Progenitor cell of endocrine pancreas (in vitro differentiated cells): ENCODE measurements at regions not wholly inside any gene's neighbourhood (a gene's known extent, or its start where the extent isn't known, plus 50 kb on each side); places are given as distances from the start of the nearest gene placed in this dataset.

ENCODE experiments used
- DNase-seq: peaks from one replicate; pipeline ENCODE4 v3.0.0; 2021; ENCODE audit warnings: low spot score; ENCODE audit not compliant: unreplicated experiment
- H3K27ac Mint-ChIP-seq: 2 replicates; pipeline ENCODE4 v1.8.0; 2021; ENCODE audit warnings: mild to moderate bottlenecking, moderate library complexity, mixed read lengths
- H3K27me3 Mint-ChIP-seq: 2 replicates; pipeline ENCODE4 v1.8.0; 2021; ENCODE audit warnings: mixed read lengths
- H3K36me3 Mint-ChIP-seq: 2 replicates; pipeline ENCODE4 v1.8.0; 2022; ENCODE audit warnings: mixed read lengths; ENCODE audit not compliant: insufficient read depth
- H3K4me1 Mint-ChIP-seq: 2 replicates; pipeline ENCODE4 v1.8.0; 2021; ENCODE audit warnings: low read depth, mixed read lengths
- H3K4me3 Mint-ChIP-seq: 2 replicates; pipeline ENCODE4 v1.8.0; 2021; ENCODE audit warnings: low read depth, mild to moderate bottlenecking, moderate library complexity, mixed read lengths
- H3K9me3 Mint-ChIP-seq: 2 replicates; pipeline ENCODE4 v1.8.0; 2021; ENCODE audit warnings: low read depth, mixed read lengths
- CTCF ChIP-seq: fragments of 200-600 bp; sonication (generic); IDR thresholded peaks from one replicate; pipeline ENCODE4 v1.5.0; 2021; ENCODE audit warnings: antibody characterized with exemption, mild to moderate bottlenecking; ENCODE audit not compliant: unreplicated experiment

- DNase-seq, result no peak
- H3K9me3 Mint-ChIP-seq, result peaks cover 3% of the 10 kb centered on the region
- H3K27ac Mint-ChIP-seq, result no peak overlapping the region
- H3K4me3 Mint-ChIP-seq, result no peak overlapping the region
- H3K36me3 Mint-ChIP-seq, result no peaks in the 10 kb centered on the region
- peaks cover 2% of the 10 kb centered on the region for H3K4me1 Mint-ChIP-seq
- TF ChIP-seq CTCF, result no peak
- peaks cover 27% of the 10 kb centered on the region for H3K27me3 Mint-ChIP-seq
Measured at GRCh38 chr5:56585999-56586691, 229.2 kb upstream of the MAP3K1 start.

- Mint-ChIP-seq H3K36me3 (no peaks in the 10 kb centered on the region), H3K9me3 (peaks cover 3% of the 10 kb centered on the region), H3K27ac (no peak overlapping the region), H3K4me3 (no peak overlapping the region), H3K4me1 (peaks cover 2% of the 10 kb centered on the region), H3K27me3 (peaks cover 30% of the 10 kb centered on the region)
- no peak for DNase-seq
- no peak for TF ChIP-seq CTCF
Measured at GRCh38 chr5:56585461-56585860, 229.9 kb upstream of the MAP3K1 start.

GRCh38 chr5:56581426-56581825 lies 233.9 kb upstream of the MAP3K1 start:
- H3K4me3 Mint-ChIP-seq, result no peak overlapping the region
- H3K27me3 Mint-ChIP-seq, result peaks cover 19% of the 10 kb centered on the region
- H3K4me1 Mint-ChIP-seq, result peaks cover 2% of the 10 kb centered on the region
- TF ChIP-seq CTCF, result no peak
- peaks cover 3% of the 10 kb centered on the region for H3K9me3 Mint-ChIP-seq
- no peak overlapping the region for H3K27ac Mint-ChIP-seq
- no peak for DNase-seq
- no peaks in the 10 kb centered on the region for H3K36me3 Mint-ChIP-seq

- peaks cover 2% of the 10 kb centered on the region for H3K4me1 Mint-ChIP-seq
- peaks cover 16% of the 10 kb centered on the region for H3K27me3 Mint-ChIP-seq
- H3K9me3 Mint-ChIP-seq, result peaks cover 3% of the 10 kb centered on the region
- no peak for TF ChIP-seq CTCF
- no peak overlapping the region for H3K27ac Mint-ChIP-seq
- no peaks in the 10 kb centered on the region for H3K36me3 Mint-ChIP-seq
- H3K4me3 Mint-ChIP-seq, result no peak overlapping the region
- DNase-seq, result no peak
Measured at GRCh38 chr5:56580864-56581263, 234.5 kb upstream of the MAP3K1 start.

- Mint-ChIP-seq H3K9me3 (peaks cover 17% of the 10 kb centered on the region), H3K4me3 (no peak overlapping the region), H3K36me3 (no peaks in the 10 kb centered on the region), H3K27ac (no peak overlapping the region), H3K27me3 (peaks cover 7% of the 10 kb centered on the region), H3K4me1 (no peaks in the 10 kb centered on the region)
- DNase-seq, result no peak
- no peak for TF ChIP-seq CTCF
Measured at GRCh38 chr5:56575821-56576220, 239.5 kb upstream of the MAP3K1 start.
